ENCODE measurements at regions not wholly inside any gene's neighbourhood (a gene's known extent, or its start where the extent isn't known, plus 50 kb on each side); places are given as distances from the start of the nearest gene placed in this dataset.
"Not testable (repeated sequence)": the region's sequence is repeated elsewhere in the genome, so short reads cannot be mapped to it uniquely, and the experiment has no call there.

- no peak for DNase-seq
Measured at GRCh38 chr7:91357379-91357778, 93.1 kb downstream of the FZD1 start.

GRCh38 chr7:91357901-91358300 lies 93.7 kb downstream of the FZD1 start:
- no peak for DNase-seq

GRCh38 chr7:91358303-91358702 lies 94.1 kb downstream of the FZD1 start:
- DNase-seq = no peak

GRCh38 chr7:91365097-91365496 lies 100.9 kb downstream of the FZD1 start:
- not testable (repeated sequence) for DNase-seq

- DNase-seq = no peak
Measured at GRCh38 chr7:91366091-91366490, 101.9 kb downstream of the FZD1 start.

GRCh38 chr7:91367812-91368578 lies 103.8 kb downstream of the FZD1 start:
- DNase-seq = no peak

- DNase-seq = no peak
Measured at GRCh38 chr7:91372323-91372722, 108.1 kb downstream of the FZD1 start.

- peak; percentile 33 for DNase-seq
Measured at GRCh38 chr7:91373111-91373800, 109.0 kb downstream of the FZD1 start.

- DNase-seq = no peak
Measured at GRCh38 chr7:91374321-91374989, 110.2 kb downstream of the FZD1 start.

- no peak for DNase-seq
Measured at GRCh38 chr7:91375378-91375777, 111.1 kb downstream of the FZD1 start.

- no peak for DNase-seq
Measured at GRCh38 chr7:91378131-91378530, 113.9 kb downstream of the FZD1 start.

GRCh38 chr7:91379236-91379635 lies 115.0 kb downstream of the FZD1 start:
- no peak for DNase-seq

GRCh38 chr7:91379991-91380390 lies 115.8 kb downstream of the FZD1 start:
- DNase-seq = no peak

GRCh38 chr7:91383053-91383904 lies 119.0 kb downstream of the FZD1 start:
- DNase-seq = no peak

GRCh38 chr7:91383905-91384274 lies 119.7 kb downstream of the FZD1 start:
- DNase-seq = no peak

GRCh38 chr7:91394757-91395156 lies 130.5 kb downstream of the FZD1 start:
- not testable (repeated sequence) for DNase-seq

- not testable (repeated sequence) for DNase-seq
Measured at GRCh38 chr7:91395313-91395712, 131.1 kb downstream of the FZD1 start.

- no peak for DNase-seq
Measured at GRCh38 chr7:91397096-91397495, 132.9 kb downstream of the FZD1 start.

- DNase-seq = no peak
Measured at GRCh38 chr7:91397612-91398011, 133.4 kb downstream of the FZD1 start.

- no peak for DNase-seq
Measured at GRCh38 chr7:91398341-91398740, 134.1 kb downstream of the FZD1 start.

GRCh38 chr7:91405092-91405788 lies 141.0 kb downstream of the FZD1 start:
- DNase-seq = no peak

GRCh38 chr7:91405873-91406272 lies 141.6 kb downstream of the FZD1 start:
- DNase-seq = not testable (repeated sequence)
